Stimulated activated memory B cell treated with anti-CD40 and anti-IgM and Interleukin-4, amounts not matched to agents 10 μg/mL and 1 μg/mL and 100 μg/mL, for 72 hours (primary cell): ENCODE measurements at regions not wholly inside any gene's neighbourhood (a gene's known extent, or its start where the extent isn't known, plus 50 kb on each side); places are given as distances from the start of the nearest gene placed in this dataset.

Experiments
- ATAC-seq: fragments of 150-1000 bp; cut with Tn5 transposase; 2 replicates; pipeline ENCODE4 v1.10.0; 2021
- H3K27ac Mint-ChIP-seq: one replicate; pipeline ENCODE4 v1.8.0; 2022; ENCODE audit warnings: mild to moderate bottlenecking, mixed read lengths
- H3K27me3 Mint-ChIP-seq: one replicate; pipeline ENCODE4 v1.8.0; 2022; ENCODE audit warnings: mixed read lengths
- H3K36me3 Mint-ChIP-seq: one replicate; pipeline ENCODE4 v1.8.0; 2022; ENCODE audit warnings: mixed read lengths
- H3K4me1 Mint-ChIP-seq: one replicate; pipeline ENCODE4 v1.8.0; 2022; ENCODE audit warnings: mixed read lengths
- H3K4me3 Mint-ChIP-seq: one replicate; pipeline ENCODE4 v1.8.0; 2022; ENCODE audit warnings: mild to moderate bottlenecking, moderate library complexity, mixed read lengths
- H3K9me3 Mint-ChIP-seq: one replicate; pipeline ENCODE4 v1.8.0; 2022; ENCODE audit warnings: mixed read lengths

GRCh38 chr6:44670146-44670545 is 282.6 kb downstream of the CDC5L start:
- Mint-ChIP-seq H3K27ac (no peak overlapping the region), H3K27me3 (peaks cover 33% of the 10 kb centered on the region), H3K4me3 (no peak overlapping the region), H3K4me1 (peaks cover 9% of the 10 kb centered on the region), H3K9me3 (no peaks in the 10 kb centered on the region), H3K36me3 (no peaks in the 10 kb centered on the region)
- ATAC-seq, result no peak

- Mint-ChIP-seq H3K4me3 (no peak overlapping the region), H3K27me3 (peaks cover 32% of the 10 kb centered on the region), H3K36me3 (no peaks in the 10 kb centered on the region), H3K27ac (no peak overlapping the region), H3K9me3 (no peaks in the 10 kb centered on the region), H3K4me1 (peaks cover 9% of the 10 kb centered on the region)
- no peak for ATAC-seq
These were observed 283.8 kb downstream of the CDC5L start for GRCh38 chr6:44671333-44671732.

DNA sequence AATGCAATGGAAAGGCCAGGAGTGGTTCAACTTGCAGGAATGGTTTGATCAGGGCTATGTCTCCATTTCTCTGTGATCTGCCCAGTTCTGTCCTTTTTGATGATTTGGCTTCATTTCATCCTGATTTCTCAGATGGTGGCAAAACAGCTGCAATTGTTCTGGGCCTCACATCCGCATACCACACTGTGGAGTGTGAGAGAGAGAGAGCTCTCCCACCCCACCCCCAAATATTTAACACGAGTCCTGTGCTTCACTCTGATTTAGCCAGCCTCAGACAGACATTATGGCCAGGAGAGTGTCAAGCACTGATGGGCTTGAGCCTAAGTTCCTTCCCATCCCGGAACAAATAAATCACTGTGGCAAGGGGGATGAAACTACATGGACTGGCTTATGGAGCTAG is 284.6 kb downstream of the CDC5L start:
- no peak for ATAC-seq
- Mint-ChIP-seq H3K4me3 (no peak overlapping the region), H3K36me3 (no peaks in the 10 kb centered on the region)

GRCh38 chr6:44672841-44673240 is 285.3 kb downstream of the CDC5L start:
- H3K4me1 Mint-ChIP-seq, result peaks cover 3% of the 10 kb centered on the region
- no peak for ATAC-seq
- H3K27me3 Mint-ChIP-seq, result peaks cover 22% of the 10 kb centered on the region
- no peaks in the 10 kb centered on the region for H3K36me3 Mint-ChIP-seq
- no peak overlapping the region for H3K27ac Mint-ChIP-seq
- H3K4me3 Mint-ChIP-seq, result no peak overlapping the region
- no peaks in the 10 kb centered on the region for H3K9me3 Mint-ChIP-seq

More for the DNA sequence above, 284.6 kb downstream of the CDC5L start:
- Mint-ChIP-seq H3K27me3 (peaks cover 26% of the 10 kb centered on the region), H3K9me3 (no peaks in the 10 kb centered on the region), H3K4me1 (peaks cover 9% of the 10 kb centered on the region), H3K27ac (no peak overlapping the region)

- Mint-ChIP-seq H3K4me1 (no peaks in the 10 kb centered on the region), H3K9me3 (no peaks in the 10 kb centered on the region), H3K27me3 (peaks cover 12% of the 10 kb centered on the region), H3K27ac (no peak overlapping the region), H3K4me3 (no peak overlapping the region), H3K36me3 (no peaks in the 10 kb centered on the region)
- ATAC-seq, result no peak
These were observed 287.0 kb downstream of the CDC5L start for GRCh38 chr6:44674226-44675155.

DNA sequence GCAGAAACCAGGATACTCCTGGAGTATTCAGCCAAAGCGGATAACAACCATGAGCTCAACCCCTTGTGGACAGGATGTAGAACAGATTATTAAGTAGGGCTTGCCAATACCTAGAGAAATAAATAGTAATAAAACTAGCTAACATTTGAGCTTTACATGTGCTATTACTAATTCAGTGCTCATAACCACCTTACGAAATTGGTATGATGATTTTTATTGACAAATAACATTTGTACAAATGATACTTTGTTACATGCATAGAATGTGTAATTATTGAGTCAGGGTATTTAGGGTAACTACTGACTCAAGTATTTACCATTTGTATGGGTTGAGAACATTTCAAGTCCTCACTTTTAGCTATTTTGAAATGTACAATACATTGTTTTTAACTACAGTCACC is 287.9 kb downstream of the CDC5L start:
- Mint-ChIP-seq H3K36me3 (no peaks in the 10 kb centered on the region), H3K4me1 (no peaks in the 10 kb centered on the region), H3K9me3 (no peaks in the 10 kb centered on the region), H3K27me3 (peaks cover 12% of the 10 kb centered on the region), H3K27ac (no peak overlapping the region), H3K4me3 (no peak overlapping the region)
- ATAC-seq, result no peak

- ATAC-seq, result no peak
- H3K4me3 Mint-ChIP-seq, result no peak overlapping the region
- H3K9me3 Mint-ChIP-seq, result no peaks in the 10 kb centered on the region
These were observed 288.8 kb downstream of the CDC5L start for GRCh38 chr6:44676246-44676790.

GRCh38 chr6:44676826-44677433 is 289.4 kb downstream of the CDC5L start:
- Mint-ChIP-seq H3K4me3 (no peak overlapping the region), H3K36me3 (no peaks in the 10 kb centered on the region), H3K27me3 (peaks cover 3% of the 10 kb centered on the region), H3K9me3 (no peaks in the 10 kb centered on the region), H3K4me1 (no peaks in the 10 kb centered on the region), H3K27ac (no peak overlapping the region)
- ATAC-seq, result no peak

More at GRCh38 chr6:44676246-44676790, 288.8 kb downstream of the CDC5L start:
- H3K4me1 Mint-ChIP-seq, result no peaks in the 10 kb centered on the region
- no peak overlapping the region for H3K27ac Mint-ChIP-seq
- H3K36me3 Mint-ChIP-seq, result no peaks in the 10 kb centered on the region
- peaks cover 9% of the 10 kb centered on the region for H3K27me3 Mint-ChIP-seq

DNA sequence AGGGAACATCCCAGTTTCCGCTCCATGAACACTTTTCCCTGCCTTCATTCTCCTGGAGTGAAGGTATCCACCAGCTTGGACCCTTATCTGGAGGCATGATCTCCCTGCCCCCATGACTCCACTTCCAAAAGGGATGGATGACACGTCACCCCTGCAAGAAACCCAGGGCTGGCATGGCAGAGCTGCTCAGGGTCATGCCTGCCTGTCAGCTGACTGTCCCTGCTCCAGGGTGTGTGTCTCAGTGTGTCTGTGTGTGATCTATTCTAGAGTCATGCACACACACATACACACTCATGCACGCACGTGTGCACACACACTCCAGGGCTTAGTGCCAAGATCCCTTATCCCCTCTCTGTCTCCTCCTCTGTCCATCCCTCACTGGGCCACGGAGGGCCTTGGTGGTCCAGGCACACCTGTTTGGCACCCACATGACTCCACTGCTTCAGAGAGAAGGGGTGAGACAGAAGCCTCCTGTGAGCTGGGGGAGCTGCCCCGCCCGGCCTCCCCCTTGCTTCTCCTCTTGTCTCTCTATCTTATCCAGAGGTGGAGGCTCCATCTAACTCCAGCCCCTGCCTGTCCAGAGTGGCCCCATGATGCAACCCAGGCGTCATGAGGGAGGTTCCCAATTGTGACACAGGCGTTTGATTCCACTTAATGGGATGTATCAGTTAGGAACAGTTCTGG is 290.9 kb downstream of the CDC5L start:
- peak; percentile 20 for ATAC-seq
- H3K4me3 Mint-ChIP-seq, result no peak overlapping the region
- no peaks in the 10 kb centered on the region for H3K27me3 Mint-ChIP-seq
- H3K36me3 Mint-ChIP-seq, result no peaks in the 10 kb centered on the region
- H3K27ac Mint-ChIP-seq, result no peak overlapping the region
- no peaks in the 10 kb centered on the region for H3K9me3 Mint-ChIP-seq
- no peaks in the 10 kb centered on the region for H3K4me1 Mint-ChIP-seq

GRCh38 chr6:44679438-44680201 is 292.1 kb downstream of the CDC5L start:
- peaks cover 5% of the 10 kb centered on the region for H3K27me3 Mint-ChIP-seq
- no peak for ATAC-seq
- H3K27ac Mint-ChIP-seq, result no peak overlapping the region
- H3K9me3 Mint-ChIP-seq, result no peaks in the 10 kb centered on the region
- H3K36me3 Mint-ChIP-seq, result no peaks in the 10 kb centered on the region
- H3K4me1 Mint-ChIP-seq, result no peaks in the 10 kb centered on the region
- no peak overlapping the region for H3K4me3 Mint-ChIP-seq

DNA sequence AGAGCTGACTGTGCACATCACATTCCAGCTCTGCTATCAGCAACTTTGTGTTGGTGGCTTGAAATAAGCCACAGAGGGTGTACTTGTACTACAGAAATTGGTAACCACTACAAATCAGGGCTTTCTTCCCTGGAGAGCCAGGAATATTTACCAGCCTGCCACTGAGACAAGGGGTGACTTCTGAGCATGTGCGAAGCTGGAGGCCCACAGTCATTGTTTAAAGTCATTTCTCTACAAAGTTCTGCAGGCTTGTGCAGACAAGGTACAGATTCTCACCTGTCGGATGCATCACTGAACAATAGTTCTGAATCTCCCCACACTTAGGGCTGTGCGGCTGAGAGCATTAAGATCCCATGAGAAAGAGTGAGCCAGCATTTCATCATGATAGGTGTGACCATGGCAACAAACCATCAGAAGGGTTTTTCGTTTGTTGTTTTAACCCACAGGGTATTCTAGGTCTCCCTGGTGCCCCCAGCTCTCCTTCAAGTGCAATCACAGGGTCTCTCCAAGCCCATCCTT is 292.8 kb downstream of the CDC5L start:
- no peaks in the 10 kb centered on the region for H3K9me3 Mint-ChIP-seq
- H3K4me3 Mint-ChIP-seq, result no peak overlapping the region
- peaks cover 8% of the 10 kb centered on the region for H3K27me3 Mint-ChIP-seq
- H3K36me3 Mint-ChIP-seq, result no peaks in the 10 kb centered on the region
- no peak for ATAC-seq
- no peak overlapping the region for H3K27ac Mint-ChIP-seq
- no peaks in the 10 kb centered on the region for H3K4me1 Mint-ChIP-seq

GRCh38 chr6:44681761-44682160 is 294.3 kb downstream of the CDC5L start:
- no peaks in the 10 kb centered on the region for H3K4me1 Mint-ChIP-seq
- H3K4me3 Mint-ChIP-seq, result no peak overlapping the region
- no peaks in the 10 kb centered on the region for H3K9me3 Mint-ChIP-seq
- peaks cover 9% of the 10 kb centered on the region for H3K27me3 Mint-ChIP-seq
- H3K27ac Mint-ChIP-seq, result no peak overlapping the region
- ATAC-seq, result no peak
- no peaks in the 10 kb centered on the region for H3K36me3 Mint-ChIP-seq

DNA sequence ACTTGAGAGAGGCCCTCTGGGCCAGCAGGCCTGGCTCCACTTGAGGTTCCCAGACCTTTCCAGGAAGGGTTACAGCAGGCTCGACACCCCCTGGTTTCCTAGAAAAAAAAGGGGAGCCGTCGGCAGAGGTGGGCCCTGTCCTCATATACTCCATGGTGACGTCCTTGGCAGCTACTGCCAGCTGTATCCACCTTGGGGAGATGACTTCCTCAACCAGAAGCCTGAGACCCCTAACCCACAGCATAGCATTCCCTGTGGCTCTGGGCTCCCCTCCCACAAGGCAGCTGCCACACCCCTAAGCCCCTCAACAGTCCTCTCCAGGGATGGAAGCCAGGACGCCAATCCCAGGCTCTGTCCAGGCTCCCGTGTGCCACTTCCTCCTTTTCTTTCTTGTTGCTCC is 294.8 kb downstream of the CDC5L start:
- no peak overlapping the region for H3K4me3 Mint-ChIP-seq
- H3K27ac Mint-ChIP-seq, result no peak overlapping the region
- H3K36me3 Mint-ChIP-seq, result no peaks in the 10 kb centered on the region
- H3K4me1 Mint-ChIP-seq, result no peaks in the 10 kb centered on the region
- H3K27me3 Mint-ChIP-seq, result peaks cover 14% of the 10 kb centered on the region
- no peak for ATAC-seq
- peaks cover 3% of the 10 kb centered on the region for H3K9me3 Mint-ChIP-seq

GRCh38 chr6:44682987-44683779 is 295.7 kb downstream of the CDC5L start:
- peaks cover 18% of the 10 kb centered on the region for H3K27me3 Mint-ChIP-seq
- H3K4me1 Mint-ChIP-seq, result no peaks in the 10 kb centered on the region
- no peaks in the 10 kb centered on the region for H3K36me3 Mint-ChIP-seq
- no peak for ATAC-seq
- H3K9me3 Mint-ChIP-seq, result peaks cover 3% of the 10 kb centered on the region
- no peak overlapping the region for H3K4me3 Mint-ChIP-seq
- no peak overlapping the region for H3K27ac Mint-ChIP-seq
